MM.1S (cell line): ENCODE measurements at regions not wholly inside any gene's neighbourhood (a gene's known extent, or its start where the extent isn't known, plus 50 kb on each side); places are given as distances from the start of the nearest gene placed in this dataset.

Source experiments
- DNase-seq: peaks from one replicate; pipeline ENCODE4 v3.0.0-alpha.2; 2015
- H2AFZ ChIP-seq: fragments of 300-600 bp; sonication (generic); 2 replicates; pipeline ENCODE4 v1.6.0; 2016; ENCODE audit warnings: antibody characterized with exemption, low read length
- H3F3A ChIP-seq: fragments of 300-600 bp; sonication (generic); 2 replicates; pipeline ENCODE4 v1.6.1; 2016; ENCODE audit warnings: mild to moderate bottlenecking, antibody characterized with exemption, low read length, moderate library complexity, mixed read lengths; ENCODE audit not compliant: insufficient read depth
- H3K27ac ChIP-seq: fragments of 300-600 bp; sonication (generic); 2 replicates; pipeline ENCODE4 v1.5.1; 2016; ENCODE audit warnings: mild to moderate bottlenecking, low read length
- H3K27me3 ChIP-seq: fragments of 300-600 bp; sonication (generic); replicated peaks from 2 replicates; pipeline ENCODE4 v1.6.0; 2016; ENCODE audit warnings: low read length; ENCODE audit not compliant: insufficient read depth
- H3K36me3 ChIP-seq: fragments of 300-600 bp; sonication (generic); replicated peaks from 2 replicates; pipeline ENCODE4 v1.6.1; 2016; ENCODE audit warnings: mild to moderate bottlenecking, low read length, mixed read lengths; ENCODE audit not compliant: insufficient read depth
- H3K4me1 ChIP-seq: fragments of 300-600 bp; sonication (generic); 2 replicates; pipeline ENCODE4 v1.6.1; 2016; ENCODE audit warnings: low read length, mixed read lengths
- H3K4me2 ChIP-seq: fragments of 300-600 bp; sonication (generic); 2 replicates; pipeline ENCODE4 v1.6.0; 2016; ENCODE audit warnings: low read depth, low read length
- H3K4me3 ChIP-seq: fragments of 300-600 bp; sonication (generic); 2 replicates; pipeline ENCODE4 v1.5.1; 2016; ENCODE audit warnings: low read length, mixed read lengths
- H3K79me2 ChIP-seq: fragments of 300-600 bp; sonication (generic); 2 replicates; pipeline ENCODE4 v1.6.1; 2016; ENCODE audit warnings: mixed run types, low read length, mixed read lengths
- H3K9ac ChIP-seq: fragments of 300-600 bp; sonication (generic); 2 replicates; pipeline ENCODE4 v1.6.1; 2016; ENCODE audit warnings: low read length, mixed read lengths
- H3K9me2 ChIP-seq: fragments of 300-600 bp; sonication (generic); replicated peaks from 2 replicates; pipeline ENCODE4 v1.6.1; 2016; ENCODE audit warnings: mild to moderate bottlenecking, low read length, mixed read lengths; ENCODE audit not compliant: insufficient read depth
- H3K9me3 ChIP-seq: fragments of 300-600 bp; sonication (generic); replicated peaks from 2 replicates; pipeline ENCODE4 v1.6.1; 2016; ENCODE audit warnings: mild to moderate bottlenecking, low read length, mixed read lengths; ENCODE audit not compliant: insufficient read depth
- H4K20me1 ChIP-seq: fragments of 300-600 bp; sonication (generic); 2 replicates; pipeline ENCODE4 v1.6.1; 2016; ENCODE audit warnings: mild to moderate bottlenecking, low read length, moderate library complexity, mixed read lengths; ENCODE audit not compliant: insufficient read depth
- CTCF ChIP-seq: fragments of 300-600 bp; sonication (generic); IDR thresholded peaks from 2 replicates; pipeline ENCODE4 v1.5.1; 2016; ENCODE audit warnings: antibody characterized with exemption, low read length, mixed read lengths
- EZH2 ChIP-seq: fragments of 300-600 bp; sonication (generic); optimal IDR thresholded peaks from 2 replicates; pipeline ENCODE3; 2017; ENCODE audit warnings: low read depth, mild to moderate bottlenecking, antibody characterized with exemption, low read length, mixed read lengths
- EZH2phosphoT487 ChIP-seq: fragments of 300-600 bp; sonication (generic); IDR thresholded peaks from 2 replicates; pipeline ENCODE4 v1.6.1; 2018; ENCODE audit warnings: antibody characterized with exemption, low read length

GRCh38 chr9:86557063-86557766 is 203.0 kb upstream of the TUT7 start:
- Histone ChIP-seq H3K27ac (no peak overlapping the region), H3K9me3 (no peaks in the 10 kb centered on the region), H3K79me2 (no peaks in the 10 kb centered on the region), H3K4me1 (no peaks in the 10 kb centered on the region), H3K4me3 (no peak overlapping the region), H3K36me3 (no peaks in the 10 kb centered on the region), H3K27me3 (no peaks in the 10 kb centered on the region), H4K20me1 (no peaks in the 10 kb centered on the region), H2AFZ (no peak overlapping the region), H3K9ac (no peak overlapping the region), H3K4me2 (no peak overlapping the region), H3K9me2 (no peaks in the 10 kb centered on the region), H3F3A (no peaks in the 10 kb centered on the region)
- no peak for DNase-seq
- TF ChIP-seq EZH2phosphoT487, result no peak
- TF ChIP-seq CTCF, result no peak
- TF ChIP-seq EZH2, result no peak

- no peaks in the 10 kb centered on the region for H3K27me3 ChIP-seq
- H3K79me2 ChIP-seq, result no peaks in the 10 kb centered on the region
- no peak overlapping the region for H3K27ac ChIP-seq
- no peaks in the 10 kb centered on the region for H4K20me1 ChIP-seq
- H3F3A ChIP-seq, result no peaks in the 10 kb centered on the region
- TF ChIP-seq EZH2phosphoT487 (no peak), EZH2 (no peak), CTCF (no peak)
- no peak overlapping the region for H3K4me3 ChIP-seq
- no peaks in the 10 kb centered on the region for H3K9me2 ChIP-seq
- H3K4me2 ChIP-seq, result no peak overlapping the region
- no peak overlapping the region for H2AFZ ChIP-seq
- H3K4me1 ChIP-seq, result no peaks in the 10 kb centered on the region
- DNase-seq, result no peak
- no peaks in the 10 kb centered on the region for H3K9me3 ChIP-seq
- H3K9ac ChIP-seq, result no peak overlapping the region
- H3K36me3 ChIP-seq, result no peaks in the 10 kb centered on the region
Measured at GRCh38 chr9:86555661-86556060, 201.5 kb upstream of the TUT7 start.

GRCh38 chr9:86550401-86550800 is 196.2 kb upstream of the TUT7 start:
- Histone ChIP-seq H3K9me3 (no peaks in the 10 kb centered on the region), H3K9me2 (no peaks in the 10 kb centered on the region), H3K4me1 (no peaks in the 10 kb centered on the region), H3F3A (no peaks in the 10 kb centered on the region), H3K27ac (no peak overlapping the region), H3K27me3 (no peaks in the 10 kb centered on the region), H3K9ac (no peak overlapping the region), H2AFZ (no peak overlapping the region), H3K79me2 (no peaks in the 10 kb centered on the region), H4K20me1 (no peaks in the 10 kb centered on the region), H3K36me3 (no peaks in the 10 kb centered on the region), H3K4me2 (no peak overlapping the region), H3K4me3 (no peak overlapping the region)
- DNase-seq, result no peak
- TF ChIP-seq EZH2phosphoT487, result no peak
- no peak for TF ChIP-seq EZH2

- Histone ChIP-seq H3K27me3 (no peaks in the 10 kb centered on the region), H3K27ac (no peak overlapping the region)
Measured at GRCh38 chr9:86549920-86550319, 195.7 kb upstream of the TUT7 start.

More at GRCh38 chr9:86549920-86550319, 195.7 kb upstream of the TUT7 start:
- TF ChIP-seq EZH2 (no peak), CTCF (no peak), EZH2phosphoT487 (no peak)
- no peaks in the 10 kb centered on the region for H3K36me3 ChIP-seq
- DNase-seq, result no peak
- no peaks in the 10 kb centered on the region for H3K9me2 ChIP-seq
- no peaks in the 10 kb centered on the region for H3K4me1 ChIP-seq
- H4K20me1 ChIP-seq, result no peaks in the 10 kb centered on the region
- no peak overlapping the region for H2AFZ ChIP-seq
- no peak overlapping the region for H3K4me2 ChIP-seq
- H3K4me3 ChIP-seq, result no peak overlapping the region
- no peak overlapping the region for H3K9ac ChIP-seq
- H3F3A ChIP-seq, result no peaks in the 10 kb centered on the region
- no peaks in the 10 kb centered on the region for H3K9me3 ChIP-seq
- no peaks in the 10 kb centered on the region for H3K79me2 ChIP-seq
